K562 (cell line): ENCODE measurements at regions not wholly inside any gene's neighbourhood (a gene's known extent, or its start where the extent isn't known, plus 50 kb on each side); places are given as distances from the start of the nearest gene placed in this dataset.

Source experiments
- ATAC-seq: fragments of 200-7000 bp; cut with Tn5 transposase; 3 replicates; pipeline ENCODE4 v1.9.1; 2020; ENCODE audit warnings: moderate library complexity
- BruUV-seq: library from RNA; stranded (reverse); fragments of 400-500 nt; replicated peaks from 2 replicates; lab custom pipeline; 2021; lab: Mats Ljungman, UMichigan
- CTCF ChIA-PET: fragments of 300-600 bp; formaldehyde crosslinking; extraction: SDS; loops from one replicate; lab custom pipeline; 2021; ENCODE audit warnings: low intra/inter-chr PET ratio; lab: Yijun Ruan, JAX
- POLR2A ChIA-PET: fragments of 300-600, 350-650 bp; sonication (Branson Sonifier 250); formaldehyde crosslinking; extraction: SDS; loops from one replicate; lab custom pipeline; 2021; ENCODE audit warnings: antibody characterized with exemption, inconsistent platforms; lab: Yijun Ruan, JAX
- DNase-seq, 4 experiments: peaks; one replicate each; pipeline versions ENCODE4 v3.0.0 to v3.0.0-alpha.2; 2011 to 2018; ENCODE audit warnings: low spot score in 3 of 4, mixed read lengths in 3 of 4; ENCODE audit errors: extremely low read depth in 1 of 4
- FAIRE-seq: peaks from 2 replicates; lab custom pipeline; 2011; peaks lifted over from hg19 to GRCh38; lab: Jason Lieb, UNC
- H2AFZ ChIP-seq: 2 replicates; pipeline ENCODE4 v1.6.0; 2011; ENCODE audit warnings: low read depth, low read length, control low read depth, inconsistent platforms
- H3K27ac ChIP-seq: fragments of 200-600 bp; 3 replicates; pipeline ENCODE4 v1.8.0; 2011; ENCODE audit warnings: low read depth, mild to moderate bottlenecking, control low read depth, inconsistent platforms, low read length, moderate library complexity, mixed read lengths; ENCODE audit errors: extremely low read depth
- H3K27me3 ChIP-seq, 2 experiments: fragments of 300-600 bp in 1 of 2; 2 replicates in 1 of 2; 3 replicates in 1 of 2; pipeline versions ENCODE4 v1.6.0 to v1.8.0; 2011; ENCODE audit warnings: inconsistent platforms in 2 of 2, low read length in 2 of 2, mild to moderate bottlenecking in 1 of 2, mixed read lengths in 1 of 2, moderate library complexity in 1 of 2; ENCODE audit not compliant: control insufficient read depth in 2 of 2, insufficient read depth in 2 of 2
- H3K36me3 ChIP-seq: fragments of 300-600 bp; 3 replicates; pipeline ENCODE4 v1.8.0; 2011; ENCODE audit warnings: mild to moderate bottlenecking, low read length, inconsistent platforms; ENCODE audit not compliant: control insufficient read depth, insufficient read depth
- H3K4me1 ChIP-seq, 2 experiments: fragments of 200-600 bp in 1 of 2; replicated peaks in 1 of 2; 2 replicates in 1 of 2; 3 replicates in 1 of 2; pipeline versions ENCODE4 v1.5.1 to v1.8.0; 2011; ENCODE audit warnings: inconsistent platforms in 2 of 2, low read length in 2 of 2, mild to moderate bottlenecking in 1 of 2, mixed read lengths in 1 of 2, moderate library complexity in 1 of 2; ENCODE audit not compliant: control insufficient read depth in 2 of 2, insufficient read depth in 2 of 2
- H3K4me2 ChIP-seq: 2 replicates; pipeline ENCODE4 v1.6.1; 2011; ENCODE audit warnings: low read length, control low read depth, inconsistent platforms, mixed read lengths; ENCODE audit not compliant: insufficient read depth
- H3K4me3 ChIP-seq: fragments of 200-600 bp; sonication (generic), shearing (Covaris generic); 2 replicates; pipeline ENCODE4 v1.5.1; 2016; ENCODE audit warnings: control low read depth, inconsistent platforms
- H3K79me2 ChIP-seq: fragments of 200-600 bp; 3 replicates; pipeline ENCODE4 v1.8.0; 2011; ENCODE audit warnings: low read length, inconsistent platforms; ENCODE audit not compliant: control insufficient read depth, insufficient read depth
- H3K9ac ChIP-seq, 2 experiments: 2 replicates each; pipeline versions ENCODE4 v1.6.0 to v1.6.1; 2011; ENCODE audit warnings: low read depth in 2 of 2, low read length in 2 of 2, control low read depth in 1 of 2, inconsistent platforms in 1 of 2, mild to moderate bottlenecking in 1 of 2, mixed read lengths in 1 of 2; ENCODE audit not compliant: insufficient read depth in 1 of 2
- H3K9me1 ChIP-seq: one replicate; pipeline ENCODE4 v1.6.0; 2011; ENCODE audit warnings: inconsistent platforms, mild to moderate bottlenecking, low read length, moderate library complexity; ENCODE audit not compliant: control insufficient read depth, insufficient read depth
- H3K9me3 ChIP-seq: replicated peaks from 2 replicates; pipeline ENCODE4 v1.5.1; 2011; ENCODE audit warnings: low read depth, low read length, inconsistent platforms; ENCODE audit not compliant: control insufficient read depth, insufficient read depth
- H4K20me1 ChIP-seq: replicated peaks from 2 replicates; pipeline ENCODE4 v1.6.1; 2011; ENCODE audit warnings: low read length, inconsistent platforms, mixed read lengths; ENCODE audit not compliant: control insufficient read depth, insufficient read depth
- CTCFL ChIP-seq: IDR thresholded peaks from 2 replicates; pipeline ENCODE4 v1.6.1; 2011; ENCODE audit warnings: borderline replicate concordance, low read depth, mild to moderate bottlenecking, moderate library complexity, low read length; ENCODE audit not compliant: insufficient read depth, poor library complexity, severe bottlenecking
- E2F6 ChIP-seq, 2 experiments: IDR thresholded peaks; 2 replicates each; pipeline ENCODE4 v1.6.1; 2011; ENCODE audit warnings: borderline replicate concordance in 1 of 2, control low read depth in 1 of 2, low read depth in 1 of 2, low read length in 1 of 2, mild to moderate bottlenecking in 1 of 2, mixed read lengths in 1 of 2, moderate library complexity in 1 of 2; ENCODE audit not compliant: insufficient read depth in 1 of 2, insufficient read length in 1 of 2, poor library complexity in 1 of 2, severe bottlenecking in 1 of 2; ENCODE audit errors: extremely low read depth in 1 of 2
- L3MBTL2 ChIP-seq: fragments of 450-650 bp; IDR thresholded peaks from 2 replicates; pipeline ENCODE4 v1.6.1; 2016; ENCODE audit warnings: mild to moderate bottlenecking, moderate library complexity
- RUNX1 ChIP-seq: sonication (generic); IDR thresholded peaks from 2 replicates; pipeline ENCODE4 v1.6.1; 2016; ENCODE audit warnings: antibody characterized with exemption, low read depth
- YY1 ChIP-seq, 3 experiments: IDR thresholded peaks; 2 replicates each; pipeline ENCODE4 v1.6.1; 2011; ENCODE audit warnings: low read length in 2 of 3, mild to moderate bottlenecking in 2 of 3, moderate library complexity in 2 of 3, borderline replicate concordance in 1 of 3, control low read depth in 1 of 3, low read depth in 1 of 3; ENCODE audit not compliant: insufficient read depth in 3 of 3, insufficient replicate concordance in 2 of 3, control insufficient read depth in 1 of 3, insufficient read length in 1 of 3; ENCODE audit errors: extremely low read depth in 1 of 3
- WGBS: fragments of 100-300 bp; shearing (Covaris generic); methylation state at CpG from one replicate; pipeline ENCODE4 v1.1.6; 2016; ENCODE audit warnings: low coverage, mixed read lengths; ENCODE audit not compliant: insufficient coverage; ENCODE audit errors: missing lambda C conversion rate; 5-methylcytosine and 5-hydroxymethylcytosine counted together
- in situ Hi-C: fragments of 300-500 bp; cut with MboI; formaldehyde crosslinking; loops from 4 replicates; pipeline ENCODE4 v1.15.0; 2018; ENCODE audit warnings: inconsistent platforms, mixed read lengths
- intact Hi-C: fragments of 100-400 bp; cut with micrococcal nuclease; formaldehyde crosslinking; loops from 2 replicates; pipeline ENCODE4 v1.14.2; 2022
- TF ChIP-seq, protein P1 (sequence below), 3 experiments: IDR thresholded peaks in 2 of 3; conservative IDR thresholded peaks in 1 of 3; 2 replicates each; pipeline ENCODE4 v1.5.1; 2011 to 2012; ENCODE audit warnings: low read length in 3 of 3, mild to moderate bottlenecking in 3 of 3, control low read depth in 2 of 3, improper control_type of control experiment in 1 of 3, inconsistent platforms in 1 of 3, low read depth in 1 of 3, mixed read lengths in 1 of 3, moderate library complexity in 1 of 3; ENCODE audit not compliant: insufficient read depth in 2 of 3
- TF ChIP-seq, protein P2 (sequence below): fragments of 450-650 bp; conservative IDR thresholded peaks from 2 replicates; pipeline ENCODE4 v1.6.1; 2016; ENCODE audit warnings: missing genetic modification characterization, low read depth, mild to moderate bottlenecking, control low read depth, missing compliant biosample characterization

- TF ChIP-seq L3MBTL2: peak; percentile 69; the same call in 1 of the 2 replicates
- TF ChIP-seq CTCFL: peak; percentile 37
- TF ChIP-seq, protein P1, sequence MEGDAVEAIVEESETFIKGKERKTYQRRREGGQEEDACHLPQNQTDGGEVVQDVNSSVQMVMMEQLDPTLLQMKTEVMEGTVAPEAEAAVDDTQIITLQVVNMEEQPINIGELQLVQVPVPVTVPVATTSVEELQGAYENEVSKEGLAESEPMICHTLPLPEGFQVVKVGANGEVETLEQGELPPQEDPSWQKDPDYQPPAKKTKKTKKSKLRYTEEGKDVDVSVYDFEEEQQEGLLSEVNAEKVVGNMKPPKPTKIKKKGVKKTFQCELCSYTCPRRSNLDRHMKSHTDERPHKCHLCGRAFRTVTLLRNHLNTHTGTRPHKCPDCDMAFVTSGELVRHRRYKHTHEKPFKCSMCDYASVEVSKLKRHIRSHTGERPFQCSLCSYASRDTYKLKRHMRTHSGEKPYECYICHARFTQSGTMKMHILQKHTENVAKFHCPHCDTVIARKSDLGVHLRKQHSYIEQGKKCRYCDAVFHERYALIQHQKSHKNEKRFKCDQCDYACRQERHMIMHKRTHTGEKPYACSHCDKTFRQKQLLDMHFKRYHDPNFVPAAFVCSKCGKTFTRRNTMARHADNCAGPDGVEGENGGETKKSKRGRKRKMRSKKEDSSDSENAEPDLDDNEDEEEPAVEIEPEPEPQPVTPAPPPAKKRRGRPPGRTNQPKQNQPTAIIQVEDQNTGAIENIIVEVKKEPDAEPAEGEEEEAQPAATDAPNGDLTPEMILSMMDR (IDR thresholded peaks at IDR 0.05 in 2 of 3, conservative IDR thresholded peaks at IDR 0.05 in 1 of 3; ENCODE audit: insufficient read depth in 2 of 3, low read depth in 1 of 3, low read length in 3 of 3): peak; percentile 13 to 45 (median 16); a peak in 3 of 6 replicates
- TF ChIP-seq, protein P2, sequence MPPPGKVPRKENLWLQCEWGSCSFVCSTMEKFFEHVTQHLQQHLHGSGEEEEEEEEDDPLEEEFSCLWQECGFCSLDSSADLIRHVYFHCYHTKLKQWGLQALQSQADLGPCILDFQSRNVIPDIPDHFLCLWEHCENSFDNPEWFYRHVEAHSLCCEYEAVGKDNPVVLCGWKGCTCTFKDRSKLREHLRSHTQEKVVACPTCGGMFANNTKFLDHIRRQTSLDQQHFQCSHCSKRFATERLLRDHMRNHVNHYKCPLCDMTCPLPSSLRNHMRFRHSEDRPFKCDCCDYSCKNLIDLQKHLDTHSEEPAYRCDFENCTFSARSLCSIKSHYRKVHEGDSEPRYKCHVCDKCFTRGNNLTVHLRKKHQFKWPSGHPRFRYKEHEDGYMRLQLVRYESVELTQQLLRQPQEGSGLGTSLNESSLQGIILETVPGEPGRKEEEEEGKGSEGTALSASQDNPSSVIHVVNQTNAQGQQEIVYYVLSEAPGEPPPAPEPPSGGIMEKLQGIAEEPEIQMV (tag): no peak
- peak in 1 of 2 experiments; percentile 30 for TF ChIP-seq E2F6 (IDR thresholded peaks at IDR 0.05; ENCODE audit: borderline replicate concordance in 1 of 2, extremely low read depth in 1 of 2, insufficient read depth in 1 of 2, insufficient read length in 1 of 2, low read depth in 1 of 2, low read length in 1 of 2, poor library complexity in 1 of 2, severe bottlenecking in 1 of 2)
- TF ChIP-seq RUNX1: no peak
- TF ChIP-seq YY1 (IDR thresholded peaks at IDR 0.05; ENCODE audit: borderline replicate concordance in 1 of 3, control insufficient read depth in 1 of 3, extremely low read depth in 1 of 3, insufficient read depth in 3 of 3, insufficient read length in 1 of 3, insufficient replicate concordance in 2 of 3, low read depth in 1 of 3, low read length in 2 of 3): peak in 1 of 3 experiments; percentile 50
- Histone ChIP-seq H3K9ac (no peak overlapping the region), H3K36me3 (no peaks in the 10 kb centered on the region), H4K20me1 (no peaks in the 10 kb centered on the region; the same call in 1 of the 2 replicates), H3K9me1 (no peaks in the 10 kb centered on the region), H3K9me3 (no peaks in the 10 kb centered on the region), H3K4me2 (no peak overlapping the region), H2AFZ (no peak overlapping the region), H3K79me2 (no peaks in the 10 kb centered on the region), H3K4me3 (no peak overlapping the region), H3K27me3 (0 out of 5 replicates have a peak, but pooled peaks cover 0 to 7% of the 10 kb centered on the region in 2 experiments), H3K4me1 (no peaks in the 10 kb centered on the region; a peak in 1 of 5 replicates), H3K27ac (no peak overlapping the region)
- ChIA-PET CTCF (no interaction called here), POLR2A (interaction anchor here (0.6 kb wide), 1 partner anchor 1738 kb away, joined by 3 read pairs; no protein-coding TSS in a partner anchor)
- in situ Hi-C loops (no loop called here), intact Hi-C loops (no loop called here)
- FAIRE-seq (no peak), DNase-seq (peak; percentile 8 to 42 (median 24)), ATAC-seq (peak; percentile 76)
- 0% methylated on average over 9 of the region's 23 CpGs for WGBS
- BruUV-seq: no TSS peak
Observed at GRCh38 chr22:48894064-48894671, 933.5 kb downstream of the BRD1 start.
